Medulla oblongata (tissue), 1 donor: ENCODE measurements at regions not wholly inside any gene's neighbourhood (a gene's known extent, or its start where the extent isn't known, plus 50 kb on each side); places are given as distances from the start of the nearest gene placed in this dataset.

ENCODE experiments used
- DNase-seq: peaks from one replicate; pipeline ENCODE4 v3.0.0-alpha.2; 2015; ENCODE audit errors: extremely low spot score

- DNase-seq: no peak
These were observed 81.7 kb upstream of the HMHB1 start for GRCh38 chr5:143730112-143730801.

GRCh38 chr5:143729334-143729946, 82.5 kb upstream of the HMHB1 start:
- DNase-seq: no peak

DNA sequence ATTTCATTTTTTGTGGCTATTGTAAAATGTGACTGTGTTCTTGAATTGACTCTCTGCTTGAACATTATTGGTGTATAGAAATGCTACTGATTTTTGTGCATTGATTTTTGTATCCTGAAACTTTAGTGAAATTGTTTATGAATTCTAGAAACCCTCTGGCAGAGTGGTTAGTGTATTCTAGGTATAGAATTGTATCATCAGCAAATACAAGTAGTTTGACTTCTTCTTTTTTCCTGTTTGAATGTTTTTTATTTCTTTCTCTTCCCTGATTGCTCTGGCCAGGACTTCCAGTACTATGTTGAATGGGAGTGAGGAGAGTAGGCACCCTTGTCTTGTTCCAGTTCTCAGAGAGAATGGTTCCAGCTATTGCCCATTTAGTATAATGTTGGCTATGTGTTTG, 88.8 kb upstream of the HMHB1 start:
- DNase-seq: no peak

GRCh38 chr5:143721925-143722324, 90.0 kb upstream of the HMHB1 start:
- DNase-seq: no peak

- DNase-seq: no peak
These were observed 91.3 kb upstream of the HMHB1 start for GRCh38 chr5:143720689-143721088.

DNA sequence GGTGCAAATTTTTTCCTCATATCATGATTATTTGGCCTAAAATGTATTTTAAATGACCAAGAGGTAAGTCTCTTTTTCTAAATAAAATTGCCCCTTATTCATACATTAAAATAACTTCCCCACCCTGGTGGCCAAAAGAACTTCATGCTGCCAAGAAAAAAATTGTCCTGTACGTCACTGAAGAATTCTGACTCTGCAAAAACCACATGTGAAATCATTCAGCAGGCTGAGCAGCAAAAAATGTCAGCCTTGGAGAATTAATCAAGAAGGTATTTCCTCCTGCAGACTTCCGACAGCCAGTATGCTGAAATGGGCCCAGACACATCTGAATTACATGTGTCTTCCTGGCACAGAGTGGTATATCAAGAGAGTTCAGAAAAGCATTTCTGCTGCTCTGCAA, 94.6 kb upstream of the HMHB1 start:
- no peak for DNase-seq

DNA sequence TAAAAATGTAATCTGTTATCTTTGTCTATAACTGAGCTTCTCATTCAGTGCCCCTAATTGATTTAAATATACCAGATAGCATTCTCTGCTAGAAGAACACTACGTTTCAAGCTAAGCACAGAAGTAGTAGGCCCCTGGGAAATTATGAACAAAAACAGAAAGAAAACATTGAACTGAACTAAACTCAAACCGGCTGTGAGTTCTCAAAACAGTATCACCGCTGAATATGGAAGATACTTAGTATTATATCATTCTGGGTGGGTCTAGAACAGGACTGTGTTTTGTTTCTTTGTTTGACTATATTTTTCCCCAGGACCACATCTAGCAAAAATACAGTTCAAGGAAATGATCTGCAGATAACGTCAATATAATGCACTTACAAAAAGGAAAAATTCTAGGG, 95.1 kb upstream of the HMHB1 start:
- DNase-seq: no peak

- DNase-seq: no peak
These were observed 96.3 kb upstream of the HMHB1 start for GRCh38 chr5:143715616-143716015.

- no peak for DNase-seq
These were observed 97.3 kb upstream of the HMHB1 start for GRCh38 chr5:143714629-143715028.

DNA sequence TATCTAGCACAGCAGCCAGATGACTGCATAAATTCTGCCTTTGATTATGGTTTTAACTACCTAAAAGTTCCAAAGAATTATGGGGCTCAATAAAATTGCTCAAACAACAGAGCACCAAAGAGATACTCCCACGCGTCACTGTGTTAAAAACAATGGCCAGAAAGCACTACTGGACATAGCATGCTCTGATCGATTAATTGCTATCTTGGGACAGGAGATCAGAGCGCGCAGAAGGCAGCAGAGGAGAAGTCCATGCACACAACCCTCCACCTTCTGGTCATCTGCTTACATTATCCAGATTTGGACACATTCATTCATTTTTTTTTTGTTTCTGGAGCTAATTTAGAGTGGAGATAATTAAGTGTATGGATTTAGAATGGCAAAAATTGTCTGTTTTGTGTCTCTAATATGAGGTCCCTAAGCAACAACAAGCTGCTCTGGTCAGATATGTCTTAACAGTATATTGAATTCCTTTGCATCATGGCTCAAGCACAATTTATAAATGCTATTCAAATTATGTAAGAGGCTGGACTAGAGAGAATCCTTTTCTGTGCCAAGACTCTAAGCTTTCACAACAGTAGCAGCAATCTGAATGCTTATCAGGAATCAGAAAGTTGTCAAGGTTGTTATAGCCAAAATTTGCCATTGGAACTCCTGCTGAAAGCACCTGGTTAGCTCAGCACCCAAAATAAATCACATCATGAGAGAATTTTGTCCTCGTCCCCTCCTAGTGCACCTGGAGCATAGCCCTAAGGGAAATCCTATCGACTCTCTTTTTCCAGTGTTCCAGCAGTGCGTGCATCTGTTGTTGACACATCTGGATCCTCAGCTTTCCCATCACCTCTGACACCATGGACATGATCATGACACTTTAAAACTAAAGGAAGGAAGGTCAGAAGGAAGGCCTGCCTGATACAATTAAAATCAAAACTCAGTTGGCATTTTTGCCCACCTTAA, 98.6 kb upstream of the HMHB1 start:
- DNase-seq: no peak

DNA sequence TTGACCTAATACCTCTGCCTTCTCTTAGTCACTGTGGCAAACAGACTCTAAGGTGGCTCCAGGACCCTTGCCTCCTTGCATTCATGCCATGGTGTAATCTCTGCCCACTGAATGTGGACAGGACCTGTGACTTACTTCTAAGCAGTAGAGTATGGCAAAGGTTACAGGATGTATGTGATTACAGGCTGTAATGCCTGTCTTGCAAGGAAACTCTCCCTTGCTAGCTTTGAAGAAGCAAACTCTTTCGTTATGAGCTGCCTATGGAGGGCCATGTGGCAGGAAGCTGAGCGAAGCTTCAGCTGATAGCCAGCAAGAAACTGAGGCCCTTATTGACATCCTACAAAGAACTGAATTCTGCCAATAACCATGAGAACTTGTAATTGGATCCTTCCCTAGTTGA, 103.3 kb upstream of the HMHB1 start:
- DNase-seq: no peak

DNA sequence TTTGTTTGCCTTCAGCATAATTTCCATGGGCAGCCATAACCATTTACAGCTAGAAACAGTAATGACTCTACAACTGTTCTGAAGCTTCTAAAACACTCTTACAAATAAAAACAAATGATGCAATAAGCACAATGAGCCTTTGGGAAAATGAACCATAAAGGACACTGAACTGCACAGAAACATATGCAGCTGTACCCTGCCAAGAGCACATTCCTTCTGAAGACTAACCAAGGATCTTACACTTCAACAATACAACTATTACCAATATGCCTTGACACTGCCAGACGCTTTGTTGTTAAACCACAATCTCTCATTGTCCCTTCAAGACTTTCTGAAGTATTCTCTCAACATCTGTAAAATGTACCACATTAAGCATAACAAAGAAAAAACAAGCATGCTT, 104.2 kb upstream of the HMHB1 start:
- DNase-seq: no peak

- DNase-seq: no peak
These were observed 106.6 kb upstream of the HMHB1 start for GRCh38 chr5:143705381-143705780.

GRCh38 chr5:143703659-143704058, 108.3 kb upstream of the HMHB1 start:
- no peak for DNase-seq

GRCh38 chr5:143701493-143701892, 110.5 kb upstream of the HMHB1 start:
- DNase-seq: no peak

GRCh38 chr5:143700994-143701393, 111.0 kb upstream of the HMHB1 start:
- DNase-seq: no peak

DNA sequence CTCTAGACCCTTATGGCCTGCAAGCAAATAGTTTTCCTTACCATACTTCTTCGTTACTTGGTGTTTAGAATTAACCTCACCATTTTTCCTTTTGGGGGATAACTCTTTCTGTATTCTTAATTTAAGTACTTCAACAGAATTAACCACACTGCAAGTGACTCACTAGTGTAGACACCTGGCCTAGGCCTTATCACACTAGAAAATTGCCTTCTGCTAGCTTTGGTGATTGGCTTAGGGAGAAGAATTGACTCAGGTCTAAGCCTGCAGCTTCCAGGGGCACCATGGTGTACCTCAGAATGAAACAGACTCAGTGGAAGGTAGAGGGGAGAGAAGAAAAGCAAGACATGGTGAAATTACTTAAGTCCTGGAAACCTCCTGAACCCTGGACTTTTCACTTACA, 112.8 kb upstream of the HMHB1 start:
- DNase-seq: no peak

DNA sequence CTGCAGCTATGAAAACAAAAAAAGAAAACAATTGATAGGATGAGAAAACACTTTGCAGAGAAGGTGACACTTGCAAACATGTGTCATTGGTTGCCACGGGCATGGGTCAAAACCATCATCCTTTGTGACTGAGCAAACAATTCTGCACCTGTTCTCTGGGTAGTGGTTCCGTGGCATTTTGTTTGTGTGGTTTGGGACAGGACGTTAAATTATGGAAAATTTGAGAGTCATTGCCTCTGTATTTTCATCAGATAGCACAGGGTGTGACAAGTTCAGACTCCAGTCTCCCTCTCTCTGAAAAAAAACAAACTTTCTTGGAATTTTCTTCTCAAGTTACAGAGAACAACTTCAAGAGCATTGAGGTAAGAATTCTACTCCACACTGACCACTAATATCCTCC, 113.4 kb upstream of the HMHB1 start:
- no peak for DNase-seq

GRCh38 chr5:143696921-143697320, 115.0 kb upstream of the HMHB1 start:
- no peak for DNase-seq

DNA sequence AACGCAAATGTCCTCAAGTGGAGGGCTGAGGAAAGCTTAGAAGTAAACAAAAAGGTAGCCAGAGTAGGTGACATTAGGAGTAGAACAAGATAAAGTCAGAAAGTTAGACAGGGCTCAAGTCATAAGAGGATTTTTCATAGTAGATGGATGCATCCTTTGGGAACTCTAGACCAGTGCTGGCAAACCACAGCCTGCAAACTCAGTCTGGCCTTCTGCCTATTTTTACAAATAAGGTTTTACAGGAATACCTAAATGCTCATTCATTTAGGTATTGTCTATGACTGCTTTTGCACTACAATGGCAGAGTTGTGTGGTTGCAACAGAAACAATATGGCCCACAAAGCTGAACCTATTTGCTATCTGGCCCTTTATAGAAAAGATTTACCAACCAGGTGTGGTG, 116.0 kb upstream of the HMHB1 start:
- no peak for DNase-seq

DNA sequence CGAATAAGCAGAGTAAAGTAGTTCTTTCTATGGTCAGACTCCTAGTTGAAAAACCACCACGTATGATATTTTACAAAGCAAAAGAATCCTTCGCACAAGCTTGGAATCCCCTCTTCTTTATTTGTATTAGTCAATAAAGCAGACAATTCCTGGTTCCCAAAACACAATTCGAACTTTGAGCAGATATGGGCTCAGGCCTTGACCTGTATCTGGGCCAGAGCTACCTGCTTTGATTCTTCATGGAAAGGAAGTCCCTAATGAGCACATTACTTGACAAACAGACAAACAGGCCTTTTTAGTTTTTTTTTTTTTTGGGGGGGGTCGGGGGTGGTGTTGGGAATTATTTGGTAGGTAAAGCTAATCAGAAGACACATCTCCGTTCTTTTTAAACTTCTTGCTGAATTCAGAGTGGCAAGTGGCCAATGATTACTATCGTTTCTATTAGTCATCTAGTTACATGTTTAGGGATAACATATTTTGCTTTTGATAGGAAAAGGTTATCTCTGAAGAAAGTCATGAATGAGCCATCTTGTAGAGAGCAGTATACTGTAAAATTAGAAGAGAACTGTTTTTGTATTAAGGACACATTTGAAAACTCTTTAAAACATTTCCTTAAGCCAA, 116.6 kb upstream of the HMHB1 start:
- no peak for DNase-seq

DNA sequence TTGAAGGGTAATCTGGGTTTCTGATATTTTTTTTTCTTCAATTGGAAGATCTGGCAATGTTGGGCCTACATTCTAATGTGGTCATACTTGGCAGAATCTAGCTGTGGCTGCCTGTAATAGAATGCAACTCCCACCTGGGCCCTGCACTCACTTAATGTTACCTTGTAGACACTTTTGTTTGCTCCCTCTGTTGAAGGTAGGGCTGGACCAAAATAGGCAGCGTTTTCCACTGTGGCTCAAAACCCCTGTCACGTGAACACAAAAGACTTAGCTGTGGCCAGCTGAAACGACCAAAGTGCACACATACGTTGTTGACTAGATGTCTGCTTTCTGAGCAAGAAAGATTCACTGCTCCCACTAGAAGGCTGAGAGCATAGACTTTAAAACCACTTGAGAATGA, 117.6 kb upstream of the HMHB1 start:
- no peak for DNase-seq
